CD4-positive, alpha-beta T cell treated with Interleukin-15 for 1 hour (primary cell): ENCODE measurements at regions not wholly inside any gene's neighbourhood (a gene's known extent, or its start where the extent isn't known, plus 50 kb on each side); places are given as distances from the start of the nearest gene placed in this dataset.

Experiments
- DNase-seq: peaks from one replicate; pipeline ENCODE4 v3.0.0-alpha.2; 2020

DNA sequence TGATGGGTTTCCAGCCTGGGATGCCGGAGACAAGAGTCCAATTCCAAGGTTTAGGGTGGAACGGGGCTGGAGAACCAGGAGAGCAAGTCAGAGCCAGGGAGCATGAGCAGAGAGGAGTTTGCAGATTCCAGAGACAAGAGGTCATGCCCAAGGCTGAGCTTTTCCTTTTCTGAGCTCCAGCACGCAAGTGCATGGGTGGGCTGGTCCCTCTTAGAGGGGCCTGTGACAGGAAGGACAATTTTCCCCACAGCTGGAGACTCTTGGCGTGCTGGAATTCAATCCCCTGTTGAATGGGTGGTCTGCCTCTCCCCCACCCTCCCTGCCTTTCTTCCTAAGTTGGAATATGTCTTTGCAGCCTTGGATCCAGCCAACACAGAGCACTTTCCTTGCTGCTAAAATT is 431.9 kb downstream of the BCL11B start:
- DNase-seq: no peak

GRCh38 chr14:98840511-98840910 is 431.5 kb downstream of the BCL11B start:
- no peak for DNase-seq

GRCh38 chr14:98844456-98844855 is 427.5 kb downstream of the BCL11B start:
- DNase-seq: no peak

DNA sequence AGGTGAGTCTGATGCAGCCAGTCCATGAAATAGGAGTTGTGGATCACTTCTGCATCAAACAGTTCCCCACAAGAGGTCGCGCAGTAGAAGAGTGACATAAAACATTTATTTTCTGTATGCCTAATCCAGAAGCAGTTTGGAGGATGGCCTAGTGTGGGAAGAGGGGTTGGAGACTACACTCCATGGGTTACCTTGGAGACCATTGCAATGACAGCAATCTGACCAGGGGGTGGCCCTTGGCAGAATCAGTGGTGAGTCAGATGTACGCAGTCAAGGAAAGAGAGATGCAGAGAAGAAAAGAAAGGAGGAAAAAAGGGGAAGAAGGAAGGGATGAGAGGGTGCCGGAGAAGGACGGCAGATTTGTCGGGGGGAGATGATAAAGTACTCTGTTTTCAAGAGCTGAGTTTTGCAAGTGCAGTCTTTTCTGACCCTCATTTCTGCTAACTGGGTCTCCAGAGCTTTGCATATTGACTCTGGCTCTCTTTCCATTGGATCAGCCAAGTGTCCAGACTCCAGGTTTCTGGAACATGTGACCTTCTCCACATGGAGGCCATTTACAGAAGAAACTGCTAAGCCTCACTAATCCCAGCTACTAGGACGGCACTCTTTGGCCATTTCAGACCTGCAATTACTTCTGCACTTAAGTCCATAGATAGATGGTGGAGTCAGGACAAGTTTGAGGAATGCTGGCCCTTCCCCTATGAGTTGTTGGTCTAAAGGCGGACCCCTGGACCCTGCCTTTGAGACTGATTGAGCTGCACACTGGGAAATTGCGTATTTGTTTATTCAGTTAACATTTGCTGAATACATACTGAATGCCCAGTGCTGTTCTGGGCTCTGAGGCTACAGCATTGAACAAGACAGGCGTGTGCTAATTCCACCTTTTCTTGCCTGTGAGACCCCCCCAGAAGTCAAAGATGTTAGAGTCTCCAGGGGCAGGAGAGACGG is 424.2 kb downstream of the BCL11B start:
- no peak for DNase-seq

GRCh38 chr14:98853063-98853729 is 418.8 kb downstream of the BCL11B start:
- no peak for DNase-seq

GRCh38 chr14:98855926-98856715 is 415.9 kb downstream of the BCL11B start:
- no peak for DNase-seq

- DNase-seq: no peak
These were observed 413.8 kb downstream of the BCL11B start for GRCh38 chr14:98858158-98858557.

DNA sequence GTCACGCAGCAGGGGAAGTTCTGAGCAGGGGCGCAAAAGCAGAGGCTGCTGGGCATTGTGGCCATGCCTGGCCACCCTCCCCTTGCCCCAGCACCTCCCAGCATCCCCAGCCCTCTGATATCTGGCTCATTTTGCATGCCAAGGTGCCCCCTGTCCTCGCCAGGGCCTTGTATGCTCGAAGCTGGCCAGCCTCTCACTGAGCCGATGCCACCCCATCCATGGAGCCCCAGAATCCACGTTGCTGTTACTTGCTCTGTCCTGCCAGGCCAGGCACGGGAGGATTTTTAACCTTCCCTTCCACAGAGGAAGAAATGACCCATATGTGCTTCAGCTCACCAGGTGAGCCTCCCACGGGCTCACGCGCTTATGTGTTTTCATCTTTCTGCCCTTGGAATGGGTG is 413.4 kb downstream of the BCL11B start:
- DNase-seq: no peak

DNA sequence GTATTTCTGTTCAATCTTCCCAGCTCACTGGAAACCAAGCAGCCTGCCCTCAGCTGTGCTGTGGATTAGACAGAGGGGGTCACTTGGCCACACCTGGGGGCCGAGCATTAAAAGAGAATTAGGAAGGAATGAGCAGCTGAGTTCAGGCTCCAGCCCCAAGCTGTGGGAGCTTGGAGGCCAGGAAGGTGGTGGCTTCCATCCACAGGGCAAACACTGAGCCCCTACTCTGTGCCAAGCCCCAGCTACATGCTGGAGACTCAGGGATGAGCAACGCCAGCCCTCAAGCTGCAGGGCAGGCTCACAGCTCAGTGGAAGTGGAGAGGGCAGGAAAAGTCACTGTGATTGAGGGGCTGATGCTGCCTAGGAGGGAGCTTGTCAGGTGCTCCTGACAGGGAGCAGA is 412.7 kb downstream of the BCL11B start:
- DNase-seq: no peak

DNA sequence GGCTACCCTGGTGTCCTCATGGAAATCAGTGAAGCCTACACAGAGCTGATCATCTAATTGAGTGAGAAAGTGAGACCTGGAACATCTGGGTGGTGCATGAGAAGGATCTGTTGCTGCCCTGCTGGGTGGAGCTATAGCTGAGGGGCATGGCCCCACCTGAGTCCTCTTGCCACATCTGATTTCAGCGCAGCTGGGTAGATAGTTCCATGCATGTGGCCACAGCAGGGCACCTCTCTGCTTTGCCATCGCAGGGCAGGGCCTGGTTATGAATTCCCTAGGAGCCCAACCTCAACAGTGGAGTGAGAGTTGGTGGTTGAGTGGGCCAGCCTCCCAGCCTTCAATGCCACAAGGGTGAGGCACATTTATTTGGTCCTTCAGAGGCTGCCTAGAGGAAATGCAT is 407.8 kb downstream of the BCL11B start:
- no peak for DNase-seq

DNA sequence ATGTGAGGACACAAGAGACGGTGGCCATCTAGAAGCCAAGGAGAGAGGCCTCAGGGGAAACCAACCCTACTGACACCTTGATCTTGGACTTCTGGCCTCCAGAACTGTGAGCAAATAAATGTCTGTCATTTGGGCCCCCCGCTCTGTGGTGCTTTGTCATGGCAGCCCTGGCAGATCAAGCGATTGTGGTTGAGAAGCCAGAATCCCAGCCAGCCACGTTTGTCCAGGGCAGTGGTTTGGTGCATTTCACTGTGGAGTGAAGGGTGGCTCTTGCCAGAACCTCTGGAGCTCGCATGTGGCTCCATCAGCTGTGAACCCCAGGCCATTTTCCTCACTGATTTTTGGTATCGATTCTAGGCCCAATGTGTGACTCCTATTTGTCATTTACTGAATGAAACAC is 404.9 kb downstream of the BCL11B start:
- DNase-seq: no peak

DNA sequence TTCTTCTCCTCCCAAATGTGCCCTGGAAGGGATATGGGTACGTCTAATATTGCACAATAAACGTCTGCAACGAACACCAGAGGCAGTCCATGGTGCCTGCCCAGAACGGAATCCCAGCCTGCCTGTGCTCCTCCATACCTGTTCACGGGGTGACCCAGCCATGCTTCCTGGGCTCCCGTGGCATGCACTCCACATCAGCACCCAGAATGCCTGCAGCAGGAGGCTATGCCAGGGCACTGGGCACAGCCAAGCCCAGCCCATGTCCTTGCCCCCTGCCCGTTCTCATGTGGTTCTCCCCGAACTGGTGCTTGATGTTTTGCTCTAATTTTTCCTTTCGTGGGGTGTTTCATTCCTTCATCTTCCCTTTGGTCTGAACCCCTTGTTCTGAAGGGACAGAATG is 404.3 kb downstream of the BCL11B start:
- DNase-seq: no peak

GRCh38 chr14:98868866-98869265 is 403.1 kb downstream of the BCL11B start:
- DNase-seq: no peak

DNA sequence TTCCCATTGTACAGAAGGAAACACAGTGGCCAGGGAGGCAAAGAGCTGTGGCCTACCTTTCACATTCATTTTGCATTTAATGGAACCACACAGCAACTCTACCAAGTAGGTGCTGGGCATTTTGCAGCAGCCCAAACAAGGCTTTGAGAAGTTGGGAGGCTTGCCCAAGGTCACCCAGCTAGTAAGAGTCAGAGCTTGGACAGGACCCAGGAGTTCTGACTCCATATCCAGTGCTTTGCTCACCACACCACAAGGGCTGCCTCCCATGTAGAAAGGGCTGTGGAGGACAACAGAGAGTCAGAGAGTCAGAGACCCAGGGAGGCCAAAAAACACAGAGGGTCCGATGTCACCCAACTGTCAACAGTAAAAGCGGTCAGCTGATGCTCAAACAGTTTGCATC is 400.2 kb downstream of the BCL11B start:
- DNase-seq: no peak

DNA sequence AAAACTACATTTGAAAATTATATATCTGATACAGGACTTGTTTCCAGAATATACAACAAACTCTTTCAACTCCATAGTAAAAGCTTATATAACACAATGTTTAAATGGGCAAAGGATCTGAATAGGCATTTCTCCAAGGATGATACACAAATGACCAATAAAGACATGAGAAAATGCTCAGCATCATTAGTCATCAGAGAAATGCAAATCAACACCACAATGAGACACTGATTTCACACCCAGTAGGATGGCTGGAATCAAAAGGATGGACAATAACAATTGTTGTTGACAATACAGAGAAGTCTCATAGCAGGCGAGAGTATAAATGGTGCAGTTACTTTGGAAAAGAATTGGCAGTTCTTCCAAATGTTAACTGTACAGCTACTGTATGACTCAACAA is 394.9 kb downstream of the BCL11B start:
- DNase-seq: no peak

DNA sequence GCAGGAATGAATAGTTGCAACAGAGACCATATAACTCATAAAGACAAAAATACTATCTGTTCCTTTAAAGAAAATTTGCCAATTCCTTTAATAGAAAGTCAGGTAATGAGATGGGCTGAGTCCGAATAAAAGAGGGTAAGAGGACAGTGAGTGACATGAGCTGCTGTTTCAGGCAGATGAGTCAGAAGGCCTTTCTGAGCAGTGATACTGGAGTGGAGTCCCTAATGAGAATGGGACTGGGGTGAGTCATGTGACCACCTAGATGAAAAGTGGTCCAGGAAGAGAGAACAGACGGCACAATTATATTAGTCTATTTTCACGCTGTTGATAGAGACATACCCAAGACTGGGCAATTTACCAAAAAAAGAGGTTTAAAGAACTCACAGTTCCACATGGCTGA is 393.7 kb downstream of the BCL11B start:
- no peak for DNase-seq

DNA sequence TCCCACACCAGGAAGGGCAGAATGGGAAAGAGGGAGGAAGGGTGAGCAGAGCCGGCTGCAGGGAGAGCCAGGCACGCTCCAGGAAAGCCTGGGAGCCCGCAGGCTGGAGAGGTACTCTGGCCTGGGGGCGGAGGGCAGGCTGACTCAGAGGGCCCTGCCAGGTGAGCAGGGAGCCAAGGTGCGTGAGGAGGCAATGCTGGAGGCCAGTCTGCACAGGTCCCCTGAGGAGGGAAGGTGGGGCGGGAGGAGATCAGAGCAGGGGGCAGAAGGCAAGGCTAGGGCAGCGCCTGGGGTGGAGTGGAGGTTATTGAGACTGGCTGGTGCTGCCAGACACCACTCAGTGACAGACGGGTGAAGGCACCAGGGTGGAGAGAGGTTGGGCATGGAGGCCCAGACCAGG is 385.0 kb downstream of the BCL11B start:
- no peak for DNase-seq

DNA sequence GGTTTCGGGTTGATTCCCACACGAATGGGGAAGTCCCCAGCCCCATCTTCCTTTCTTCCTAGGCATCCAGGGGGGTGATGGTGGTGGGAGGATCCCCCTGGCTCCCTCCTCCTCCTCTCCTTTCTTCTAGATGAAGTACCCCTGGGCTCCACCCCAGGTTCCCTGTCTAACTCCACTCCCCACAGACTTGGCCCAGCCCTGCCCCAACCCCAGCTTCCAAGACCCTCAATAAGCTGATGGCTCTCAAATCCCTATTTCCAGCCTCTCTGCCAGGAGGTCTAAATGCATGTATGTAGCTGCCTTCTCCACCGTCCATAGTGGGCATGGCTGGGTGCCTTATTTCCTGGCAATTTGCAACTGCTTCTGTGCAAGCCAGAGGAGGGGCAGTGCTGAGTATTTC is 383.7 kb downstream of the BCL11B start:
- no peak for DNase-seq

DNA sequence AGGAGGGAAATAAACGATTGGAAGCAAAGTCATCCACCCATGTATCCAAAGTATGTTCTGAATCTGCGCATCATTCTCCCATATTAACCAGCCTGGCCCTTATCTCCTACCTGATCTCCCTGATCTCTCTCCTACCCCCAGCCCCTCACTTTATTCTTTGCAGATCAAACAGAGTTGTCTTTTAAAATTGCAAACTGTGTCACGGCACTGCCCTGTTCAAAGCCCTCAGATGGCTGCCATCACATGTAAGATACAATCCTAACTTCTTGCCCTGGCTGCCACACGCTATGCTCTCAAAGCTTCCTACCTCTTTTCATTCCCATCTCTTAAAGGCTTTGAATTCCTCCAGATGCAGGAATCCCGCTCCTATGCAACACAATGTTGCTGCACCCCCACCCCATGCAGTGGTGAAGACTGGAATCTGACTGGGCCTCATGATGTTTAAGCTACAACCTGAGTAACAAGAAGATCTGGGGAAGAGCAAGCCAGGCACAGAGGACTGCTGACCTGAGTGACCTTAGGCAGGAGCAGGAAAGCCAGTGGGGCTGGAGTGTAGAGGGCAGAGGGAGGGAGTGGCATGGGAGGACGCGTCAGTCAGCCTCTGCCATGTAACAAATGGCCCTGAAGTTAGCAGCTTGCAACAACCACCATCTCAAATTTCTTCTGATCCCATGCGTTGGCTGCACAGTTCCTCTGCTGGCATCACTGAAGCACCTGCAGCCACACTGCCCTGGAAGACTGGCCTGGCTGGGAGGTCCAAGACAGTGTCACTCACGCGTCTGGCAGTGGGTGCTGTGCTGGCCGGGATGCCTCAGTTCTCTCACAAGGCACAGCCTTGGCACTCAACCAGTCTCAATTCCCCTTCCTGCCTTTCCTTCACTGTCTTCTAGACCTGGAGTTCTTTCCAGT is 382.8 kb downstream of the BCL11B start:
- no peak for DNase-seq

DNA sequence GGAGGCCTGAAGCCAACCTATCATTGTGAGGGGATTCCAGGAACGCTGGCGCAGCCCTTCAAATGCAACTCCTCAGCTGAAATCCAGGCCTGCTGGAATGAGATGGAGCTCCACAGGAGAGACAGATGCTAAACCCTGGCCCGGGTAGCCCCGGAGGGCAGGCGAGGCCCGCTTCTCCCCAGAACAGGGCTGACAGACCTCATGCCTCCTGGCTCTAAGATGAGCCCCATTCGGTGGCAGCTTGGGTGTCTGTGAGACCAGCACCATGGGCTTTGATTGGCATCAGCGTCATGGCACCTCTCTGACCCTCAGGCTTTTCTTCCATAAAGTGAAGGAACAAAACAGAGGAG is 382.2 kb downstream of the BCL11B start:
- no peak for DNase-seq

DNA sequence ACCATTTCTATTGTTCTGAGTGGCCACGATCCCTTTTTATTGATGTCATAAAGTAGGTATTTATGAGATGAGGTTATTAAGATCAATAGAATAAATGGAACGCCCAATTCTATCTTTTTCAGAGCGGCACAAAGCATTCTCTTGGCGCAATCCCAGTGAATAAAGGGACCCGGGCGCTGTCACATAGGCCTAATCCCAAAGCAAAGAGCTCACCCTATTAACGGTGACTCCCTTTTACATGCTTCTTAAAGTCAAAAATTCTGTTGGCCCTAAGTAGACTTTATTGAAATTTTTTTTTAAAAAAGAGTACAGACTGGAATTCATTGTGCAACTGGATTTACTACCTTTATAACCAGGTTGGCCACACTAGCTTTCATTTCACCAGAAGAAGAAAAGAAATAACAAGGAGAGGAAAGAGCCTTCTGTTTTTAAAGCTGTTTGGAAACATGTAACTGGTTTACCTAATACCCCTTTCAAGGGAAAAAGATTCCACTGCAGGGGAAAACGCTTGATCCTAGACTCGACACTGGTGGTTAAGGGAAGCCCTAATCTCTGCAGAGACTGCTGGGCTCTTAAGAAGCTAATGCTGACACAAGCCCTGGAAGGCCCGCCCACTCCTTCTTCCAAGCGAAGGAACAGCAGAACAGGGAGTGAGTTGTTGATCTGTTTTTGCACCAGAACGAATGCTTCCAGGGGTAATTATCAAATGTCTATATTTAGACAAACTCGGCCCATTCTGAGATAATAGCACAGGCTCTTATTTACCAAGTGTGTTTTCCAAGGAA is 381.2 kb downstream of the BCL11B start:
- DNase-seq: no peak

DNA sequence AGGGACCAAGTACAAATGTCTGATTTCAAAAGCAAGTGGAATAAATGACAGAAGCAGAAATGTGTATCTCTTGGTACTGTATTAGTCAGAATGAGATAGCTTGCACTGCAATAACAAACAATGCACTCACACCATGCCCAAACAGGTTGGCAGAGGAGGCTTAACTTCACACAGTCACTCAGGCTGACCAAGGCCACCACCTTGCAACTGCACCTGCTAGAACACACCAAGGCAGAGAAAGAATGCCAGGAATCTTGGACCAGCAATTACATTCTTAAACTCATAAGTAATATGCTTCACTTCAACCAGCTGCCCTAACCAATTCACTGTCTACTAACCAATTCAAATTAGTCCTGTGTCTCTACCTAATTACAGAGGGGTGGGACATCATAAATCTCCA is 378.3 kb downstream of the BCL11B start:
- DNase-seq: no peak
